TTC549 (cell line): ENCODE measurements at regions not wholly inside any gene's neighbourhood (a gene's known extent, or its start where the extent isn't known, plus 50 kb on each side); places are given as distances from the start of the nearest gene placed in this dataset.

ENCODE experiments used
- FAIRE-seq: peaks from 2 replicates; lab custom pipeline; 2012; peaks lifted over from hg19 to GRCh38; lab: Jason Lieb, UNC

- no peak for FAIRE-seq
Observed at GRCh38 chr3:161555320-161555719, 58.7 kb downstream of the OTOL1 start.

- FAIRE-seq, result no peak
Observed at GRCh38 chr3:161556533-161556932, 59.9 kb downstream of the OTOL1 start.

- FAIRE-seq, result no peak
Observed at GRCh38 chr3:161556941-161557340, 60.3 kb downstream of the OTOL1 start.

- no peak for FAIRE-seq
Observed at GRCh38 chr3:161557445-161558150, 61.0 kb downstream of the OTOL1 start.

GRCh38 chr3:161558236-161558635 lies 61.6 kb downstream of the OTOL1 start:
- no peak for FAIRE-seq

GRCh38 chr3:161559177-161559998 lies 62.8 kb downstream of the OTOL1 start:
- FAIRE-seq, result peak; percentile 32

GRCh38 chr3:161560008-161560637 lies 63.5 kb downstream of the OTOL1 start:
- FAIRE-seq, result no peak

- FAIRE-seq, result no peak
Observed at GRCh38 chr3:161567577-161568361, 71.2 kb downstream of the OTOL1 start.

- FAIRE-seq, result no peak
Observed at GRCh38 chr3:161568671-161569070, 72.1 kb downstream of the OTOL1 start.

GRCh38 chr3:161571951-161572350 lies 75.3 kb downstream of the OTOL1 start:
- FAIRE-seq, result no peak

- no peak for FAIRE-seq
Observed at GRCh38 chr3:161573136-161573535, 76.5 kb downstream of the OTOL1 start.

- no peak for FAIRE-seq
Observed at GRCh38 chr3:161575901-161576300, 79.3 kb downstream of the OTOL1 start.

- no peak for FAIRE-seq
Observed at GRCh38 chr3:161576311-161576710, 79.7 kb downstream of the OTOL1 start.

GRCh38 chr3:161576714-161577510 lies 80.3 kb downstream of the OTOL1 start:
- FAIRE-seq, result no peak

GRCh38 chr3:161577662-161578061 lies 81.1 kb downstream of the OTOL1 start:
- FAIRE-seq, result no peak

- no peak for FAIRE-seq
Observed at GRCh38 chr3:161579395-161580126, 83.0 kb downstream of the OTOL1 start.

GRCh38 chr3:161585922-161586321 lies 89.3 kb downstream of the OTOL1 start:
- no peak for FAIRE-seq

GRCh38 chr3:161586556-161587235 lies 90.1 kb downstream of the OTOL1 start:
- no peak for FAIRE-seq

- FAIRE-seq, result no peak
Observed at GRCh38 chr3:161598639-161599038, 102.0 kb downstream of the OTOL1 start.

GRCh38 chr3:161599697-161600096 lies 103.1 kb downstream of the OTOL1 start:
- no peak for FAIRE-seq
